Pancreas (tissue), 10 donors: ENCODE measurements at regions not wholly inside any gene's neighbourhood (a gene's known extent, or its start where the extent isn't known, plus 50 kb on each side); places are given as distances from the start of the nearest gene placed in this dataset.

ENCODE experiments used
- ATAC-seq, 4 donors: fragments of 200-7000 bp; cut with Tn5 transposase; one replicate each; pipeline versions ENCODE4 v1.8.0 to v1.9.1; 2020; ENCODE audit warnings: mild to moderate bottlenecking in 4 of 4, moderate library complexity in 4 of 4
- DNase-seq, 6 donors: peaks; one replicate each; pipeline ENCODE4 v3.0.0-alpha.2; 2020
- FAIRE-seq: peaks from 2 replicates; lab custom pipeline; 2012; peaks lifted over from hg19 to GRCh38; lab: Jason Lieb, UNC
- H3K27ac ChIP-seq, 4 donors: fragments of 200-600 bp; sonication (generic); 1 replicate in 3 of 4; 2 replicates in 1 of 4; pipeline versions ENCODE4 v1.5.0 to v1.8.0; 2020
- H3K27me3 ChIP-seq, 4 donors: fragments of 200-600 bp; one replicate each; pipeline ENCODE4 v1.8.0; 2021
- H3K36me3 ChIP-seq, 3 donors: fragments of 200-600 bp; sonication (generic) in 1 of 3; one replicate each; pipeline versions ENCODE4 v1.5.0 to v1.8.0; 2020 to 2021
- H3K4me1 ChIP-seq, 3 donors: fragments of 200-600 bp; one replicate each; pipeline ENCODE4 v1.8.0; 2021
- H3K4me3 ChIP-seq, 4 donors: fragments of 200-600 bp; sonication (generic) in 2 of 4; one replicate each; pipeline versions ENCODE4 v1.5.0 to v1.8.0; 2020 to 2021
- H3K9me3 ChIP-seq, 4 donors: fragments of 200-600 bp; one replicate each; pipeline ENCODE4 v1.8.0; 2021
- CTCF ChIP-seq, 4 donors: fragments of 200-600 bp; sonication (generic) in 3 of 4; IDR thresholded peaks; one replicate each; pipeline versions ENCODE4 v1.5.0 to v1.8.0; 2021; ENCODE audit warnings: antibody characterized with exemption in 4 of 4
- whole genome bisulfite sequencing, 2 donors: extraction: QIAGEN DNeasy Blood & Tissue Kit; methylation state at CpG; one replicate each; pipeline ENCODE4 v1.1.7; 2013; 5-methylcytosine and 5-hydroxymethylcytosine counted together
- intact Hi-C, 3 donors: fragments of 100-400 bp; cut with DNase I; formaldehyde crosslinking; loops; one replicate each; pipeline versions ENCODE4 v1.11.1 to v1.14.2; 2022
- donor health status: healthy with polysubstance abuse.
- donor health status: DM: no; HTN: no; CAD: no; lungs with moderate emphysema.
- donor health status: DM: no; HTN: no; CAD: no.
- donor health status: control.
- donor health status: control.
- donor health status: Bipolar disorder and iron deficiency.
- donor health status: DM: yes; HTN: yes; CAD: no.
- donor health status: DM: no; HTN: no; CAD: no.
- donor health status: DM: no; HTN: no; CAD: no.
- donor health status: DM: yes; HTN: yes; CAD: no.

DNA sequence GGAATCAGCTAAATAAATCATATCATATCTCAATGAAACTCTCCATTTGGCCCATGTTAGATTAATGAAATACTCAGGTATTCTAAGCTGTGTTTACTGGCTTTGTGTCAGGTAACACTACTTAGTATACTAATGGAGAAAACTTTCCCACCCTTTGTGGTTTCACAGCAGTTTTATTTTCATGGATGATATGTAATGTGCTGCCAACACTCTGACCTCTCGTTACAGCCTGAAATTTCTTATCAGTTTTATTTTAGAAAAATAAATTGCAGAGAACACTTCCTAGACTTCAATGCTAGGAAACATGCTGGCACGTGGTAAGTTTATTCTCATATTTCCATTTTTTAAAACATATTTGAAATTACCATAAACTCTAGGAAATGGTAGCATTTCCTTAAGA lies 758.9 kb downstream of the LIG4 start:
- no peaks in the 10 kb centered on the region for H3K36me3 ChIP-seq
- H3K9me3 ChIP-seq = no peaks in the 10 kb centered on the region
- no peak overlapping the region for H3K4me3 ChIP-seq
- H3K27me3 ChIP-seq = no peaks in the 10 kb centered on the region
- DNase-seq (no peak), FAIRE-seq (no peak), ATAC-seq (peak in 1 of 4 donors; percentile 30)
- WGBS, 2 donors = 31 to 34% methylated on average over 2 of the region's 2 CpGs
- no peak overlapping the region for H3K27ac ChIP-seq
- no peaks in the 10 kb centered on the region for H3K4me1 ChIP-seq
- TF ChIP-seq CTCF (IDR thresholded peaks at IDR 0.05) = no peak
- intact Hi-C loops = no loop called here

GRCh38 chr13:107452833-107453232 lies 762.5 kb downstream of the LIG4 start:
- no peaks in the 10 kb centered on the region for H3K36me3 ChIP-seq
- H3K4me1 ChIP-seq = no peaks in the 10 kb centered on the region
- TF ChIP-seq CTCF (IDR thresholded peaks at IDR 0.05) = no peak
- ATAC-seq (no peak), DNase-seq (no peak), FAIRE-seq (no peak)
- no peaks in the 10 kb centered on the region for H3K9me3 ChIP-seq
- intact Hi-C loops = no loop called here
- H3K4me3 ChIP-seq = no peak overlapping the region
- H3K27ac ChIP-seq = no peak overlapping the region
- H3K27me3 ChIP-seq = no peaks in the 10 kb centered on the region
- WGBS, 2 donors = 80% methylated on average over 2 of the region's 2 CpGs

DNA sequence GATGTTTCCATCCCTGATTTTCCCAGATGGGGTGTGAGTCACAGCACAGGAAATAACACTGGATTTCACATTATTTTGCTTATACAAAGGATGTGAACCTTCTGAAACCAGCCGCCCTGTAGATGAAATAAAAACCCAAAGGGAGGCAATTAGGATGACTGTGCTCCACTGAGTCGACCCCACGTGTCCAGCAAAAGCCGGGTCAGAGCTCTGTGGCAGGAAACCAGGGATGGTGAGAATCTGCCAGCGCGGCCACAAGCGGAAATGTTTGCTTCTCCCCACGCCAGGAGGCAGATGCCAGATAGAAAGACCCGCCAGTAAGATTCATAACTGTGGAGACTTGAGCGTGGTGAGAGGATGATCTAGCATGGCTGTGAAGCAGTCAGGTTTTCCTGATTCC lies 764.4 kb downstream of the LIG4 start:
- FAIRE-seq (no peak), ATAC-seq (no peak), DNase-seq (no peak)
- TF ChIP-seq CTCF (IDR thresholded peaks at IDR 0.05) = no peak
- H3K4me1 ChIP-seq = no peaks in the 10 kb centered on the region
- H3K4me3 ChIP-seq = no peak overlapping the region
- intact Hi-C loops = no loop called here
- no peaks in the 10 kb centered on the region for H3K9me3 ChIP-seq
- H3K36me3 ChIP-seq = no peaks in the 10 kb centered on the region
- 62 to 71% methylated on average over 10 of the region's 10 CpGs for WGBS, 2 donors
- H3K27me3 ChIP-seq = no peaks in the 10 kb centered on the region
- H3K27ac ChIP-seq = no peak overlapping the region

DNA sequence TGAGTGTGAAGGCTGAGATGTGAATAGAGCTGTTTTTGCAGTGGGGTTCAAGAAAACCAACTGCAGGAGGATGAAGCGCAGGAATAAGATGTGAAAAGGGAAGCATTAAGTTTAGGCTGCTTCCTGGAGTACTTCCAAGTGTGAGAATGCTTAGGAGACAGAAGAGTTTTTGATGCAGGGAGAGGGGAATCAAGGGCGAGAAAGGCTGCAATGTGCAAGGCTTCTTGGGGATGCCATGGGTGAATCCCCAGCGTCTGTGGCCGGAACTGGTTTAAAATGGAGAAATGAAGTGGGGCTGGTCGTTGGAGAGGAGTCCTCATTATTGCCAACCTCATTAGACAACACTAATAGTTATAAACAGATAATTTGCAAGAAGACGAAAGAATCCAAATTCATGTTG lies 764.9 kb downstream of the LIG4 start:
- intact Hi-C loops = no loop called here
- 54 to 66% methylated on average over 6 of the region's 6 CpGs for WGBS, 2 donors
- no peak for ATAC-seq
- Histone ChIP-seq H3K27ac (no peak overlapping the region), H3K36me3 (no peaks in the 10 kb centered on the region), H3K9me3 (no peaks in the 10 kb centered on the region), H3K4me3 (no peak overlapping the region), H3K27me3 (no peaks in the 10 kb centered on the region), H3K4me1 (no peaks in the 10 kb centered on the region)
- FAIRE-seq = no peak
- no peak for DNase-seq
- no peak for TF ChIP-seq CTCF (IDR thresholded peaks at IDR 0.05)

DNA sequence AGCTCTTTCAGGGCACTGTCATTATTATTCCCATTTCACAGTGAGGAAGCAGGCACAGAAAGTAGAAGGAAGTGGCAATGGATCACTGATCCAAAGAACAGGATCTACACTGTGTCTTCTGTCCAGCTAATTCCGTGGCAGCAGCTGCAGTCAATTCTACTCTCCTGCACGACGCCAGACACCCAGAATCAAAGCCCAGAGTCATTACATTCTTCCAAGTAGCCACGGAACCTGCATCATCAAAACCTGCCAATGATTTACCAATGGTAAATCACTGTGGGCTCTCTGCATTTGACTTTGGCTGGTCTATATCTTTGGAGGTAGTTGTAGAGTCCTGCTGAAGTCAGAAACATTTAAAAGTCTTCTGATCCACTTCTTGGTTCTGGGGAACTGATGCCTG lies 767.7 kb downstream of the LIG4 start:
- no peak for ATAC-seq
- Histone ChIP-seq H3K36me3 (no peaks in the 10 kb centered on the region), H3K27ac (no peak overlapping the region), H3K27me3 (no peaks in the 10 kb centered on the region), H3K4me1 (no peaks in the 10 kb centered on the region), H3K9me3 (no peaks in the 10 kb centered on the region), H3K4me3 (no peak overlapping the region)
- 15 to 17% methylated on average over 4 of the region's 4 CpGs for WGBS, 2 donors
- intact Hi-C loops = no loop called here
- no peak for DNase-seq
- no peak for FAIRE-seq
- TF ChIP-seq CTCF (IDR thresholded peaks at IDR 0.05) = no peak
